Choroid plexus epithelial cell (primary cell): ENCODE measurements at regions not wholly inside any gene's neighbourhood (a gene's known extent, or its start where the extent isn't known, plus 50 kb on each side); places are given as distances from the start of the nearest gene placed in this dataset.

Experiments
- DNase-seq: peaks from one replicate; pipeline ENCODE4 v3.0.0-alpha.2; 2010; ENCODE audit warnings: low read depth
- H3K4me3 ChIP-seq: 2 replicates; pipeline ENCODE4 v1.5.1; 2011; ENCODE audit warnings: low read depth, mild to moderate bottlenecking, control low read depth, low read length, moderate library complexity
- CTCF ChIP-seq: conservative IDR thresholded peaks from 2 replicates; pipeline ENCODE4 v1.5.1; 2011; ENCODE audit warnings: low read depth, mild to moderate bottlenecking, control low read depth, inconsistent platforms, low read length, moderate library complexity

DNA sequence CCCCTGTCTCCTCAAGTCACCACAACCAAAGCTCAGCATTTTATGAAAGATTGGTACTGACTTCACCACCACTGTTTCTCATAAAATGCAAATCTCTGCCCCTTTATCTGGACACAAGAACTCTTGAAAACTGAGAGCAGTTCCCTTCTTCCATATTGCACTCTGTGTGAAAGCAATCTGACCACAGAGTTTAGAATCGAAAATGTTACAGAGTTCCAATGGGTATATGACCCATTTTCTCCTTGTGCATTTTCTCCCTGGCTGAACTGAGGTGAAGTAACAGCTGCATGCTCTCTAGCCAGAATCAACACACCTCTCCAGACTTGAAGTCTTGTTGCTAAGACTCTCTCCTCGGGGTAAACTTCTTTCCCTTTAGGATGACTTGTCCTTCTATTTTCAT, 111.0 kb upstream of the PLCXD3 start:
- TF ChIP-seq CTCF: no peak
- H3K4me3 ChIP-seq: no peak overlapping the region
- no peak for DNase-seq

GRCh38 chr5:41617843-41618515, 107.6 kb upstream of the PLCXD3 start:
- TF ChIP-seq CTCF: no peak
- DNase-seq: no peak
- no peak overlapping the region for H3K4me3 ChIP-seq

- no peak overlapping the region for H3K4me3 ChIP-seq
- DNase-seq: no peak
- no peak for TF ChIP-seq CTCF
Observed at GRCh38 chr5:41610386-41610785, 100.0 kb upstream of the PLCXD3 start.

DNA sequence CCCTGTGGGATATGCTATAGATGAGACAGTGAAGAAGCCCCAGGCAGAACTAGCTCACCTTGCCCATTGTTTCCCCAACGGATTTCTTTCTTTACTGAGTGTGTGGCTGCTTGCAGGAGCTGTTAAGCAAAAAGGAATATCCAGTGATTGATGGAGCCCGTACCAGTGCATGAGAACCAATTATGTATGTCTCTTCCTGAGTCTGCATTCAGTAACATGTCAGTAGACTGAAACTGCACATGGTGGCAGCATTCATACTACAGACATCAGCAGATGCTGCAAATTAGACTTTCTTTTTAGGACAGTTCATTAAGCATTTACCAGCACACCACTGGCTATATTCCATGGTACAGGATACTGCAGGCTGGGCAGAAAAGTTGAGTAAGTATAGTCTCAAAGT, 90.3 kb upstream of the PLCXD3 start:
- no peak for DNase-seq
- no peak overlapping the region for H3K4me3 ChIP-seq
- no peak for TF ChIP-seq CTCF

- H3K4me3 ChIP-seq: no peak overlapping the region
- no peak for TF ChIP-seq CTCF
- DNase-seq: peak; percentile 67
Observed at GRCh38 chr5:41598011-41598410, 87.6 kb upstream of the PLCXD3 start.

- DNase-seq: no peak
- no peak overlapping the region for H3K4me3 ChIP-seq
- TF ChIP-seq CTCF: no peak
Observed at GRCh38 chr5:41587668-41588067, 77.3 kb upstream of the PLCXD3 start.

- DNase-seq: no peak
- no peak overlapping the region for H3K4me3 ChIP-seq
- TF ChIP-seq CTCF: no peak
Observed at GRCh38 chr5:41575110-41575779, 64.8 kb upstream of the PLCXD3 start.
